ENCODE measurements at regions not wholly inside any gene's neighbourhood (a gene's known extent, or its start where the extent isn't known, plus 50 kb on each side); places are given as distances from the start of the nearest gene placed in this dataset.
"Not testable (repeated sequence)": the region's sequence is repeated elsewhere in the genome, so short reads cannot be mapped to it uniquely, and the experiment has no call there.

DNA sequence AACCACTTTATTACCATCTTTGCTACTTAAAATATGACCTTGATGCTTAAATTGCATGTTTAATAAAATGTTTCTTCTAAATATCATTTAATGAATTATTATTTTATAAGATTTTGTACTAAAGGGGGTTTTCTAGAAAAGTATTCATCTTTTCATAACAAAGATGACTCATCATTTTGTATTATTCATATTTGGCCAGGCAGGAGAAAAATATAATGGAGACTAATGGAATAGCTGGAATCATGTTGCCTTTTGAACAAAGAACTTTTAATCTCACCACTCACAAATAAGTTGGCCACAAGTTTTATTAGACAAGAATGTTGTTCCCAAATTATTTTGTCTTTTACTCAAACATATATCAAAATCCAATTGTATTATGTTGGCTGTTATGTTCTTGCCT is 882.4 kb downstream of the DSC3 start:
- Mint-ChIP-seq H3K36me3 (no peaks in the 10 kb centered on the region), H3K4me1 (no peaks in the 10 kb centered on the region), H3K27ac (no peak overlapping the region), H3K4me3 (no peak overlapping the region), H3K9me3 (peaks cover 0 to 25% (median 7%) of the 10 kb centered on the region in 11 donors), H3K27me3 (no peaks in the 10 kb centered on the region)
- Histone ChIP-seq H3K27me3 (ENCODE audit: control insufficient read depth in 2 of 2, insufficient read depth in 2 of 2, low read length in 2 of 2) (no peaks in the 10 kb centered on the region), H3K27ac (ENCODE audit: low read depth, low read length) (no peak overlapping the region), H3K4me1 (ENCODE audit: control insufficient read depth in 2 of 2, insufficient read depth in 2 of 2, low read length in 2 of 2) (no peaks in the 10 kb centered on the region), H3K9me3 (ENCODE audit: control insufficient read depth in 2 of 3, low read length in 3 of 3) (no peaks in the 10 kb centered on the region), H3K36me3 (ENCODE audit: control insufficient read depth in 2 of 3, insufficient read depth in 3 of 3, low read length in 3 of 3) (no peaks in the 10 kb centered on the region), H3K4me3 (ENCODE audit: low read length) (no peak overlapping the region)
- intact Hi-C loops (cut with micrococcal nuclease), result no loop called here
- ATAC-seq (no peak), DNase-seq (no peak)
- ChIA-PET POLR2A (no interaction called here), CTCF (no interaction called here)

DNA sequence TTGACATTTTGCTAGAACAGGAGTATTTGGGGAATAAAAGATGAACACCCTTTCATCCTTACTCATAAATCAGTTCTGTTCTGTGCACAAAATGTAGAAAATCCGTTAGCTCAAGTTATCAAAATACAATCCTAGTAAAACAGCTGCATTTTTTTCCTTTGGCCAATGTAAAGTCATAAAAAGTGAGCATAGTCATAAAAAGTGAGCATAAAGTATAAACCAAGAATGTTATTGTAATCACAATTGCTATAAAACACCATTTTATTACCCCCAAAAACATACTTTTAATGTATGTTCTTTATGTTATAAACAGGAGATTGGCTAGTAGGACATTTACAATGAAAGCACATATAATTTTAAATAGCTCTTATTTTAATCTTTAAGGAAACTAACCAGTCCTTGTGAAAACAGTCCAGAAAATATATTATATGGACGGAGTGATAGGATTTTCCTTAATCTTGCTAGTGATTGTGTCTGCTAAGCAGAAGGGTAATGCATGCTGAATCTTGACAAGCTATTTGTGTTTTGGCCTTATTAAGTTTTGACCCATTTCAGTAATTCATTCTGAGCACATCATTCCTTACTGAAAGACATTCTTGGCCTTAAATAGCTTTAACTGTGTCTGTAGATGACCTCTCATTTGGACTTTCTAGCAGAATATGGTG is 891.8 kb downstream of the DSC3 start:
- no peaks in the 10 kb centered on the region for H3K36me3 ChIP-seq (ENCODE audit: control insufficient read depth in 2 of 3, insufficient read depth in 3 of 3, low read length in 3 of 3)
- peaks cover 0 to 22% (median 5%) of the 10 kb centered on the region in 11 donors for H3K9me3 Mint-ChIP-seq
- H3K27me3 ChIP-seq (ENCODE audit: control insufficient read depth in 2 of 2, insufficient read depth in 2 of 2, low read length in 2 of 2), result no peaks in the 10 kb centered on the region
- intact Hi-C loops (cut with micrococcal nuclease), result no loop called here
- H3K27me3 Mint-ChIP-seq, result no peaks in the 10 kb centered on the region
- no peak overlapping the region for H3K4me3 ChIP-seq (ENCODE audit: low read length)
- ChIA-PET POLR2A (no interaction called here), CTCF (no interaction called here)
- no peaks in the 10 kb centered on the region for H3K36me3 Mint-ChIP-seq
- no peak overlapping the region for H3K27ac ChIP-seq (ENCODE audit: low read depth, low read length)
- H3K4me3 Mint-ChIP-seq, result no peak overlapping the region
- DNase-seq, result no peak
- no peak overlapping the region for H3K27ac Mint-ChIP-seq
- ATAC-seq, result no peak
- H3K4me1 Mint-ChIP-seq, result no peaks in the 10 kb centered on the region
- no peaks in the 10 kb centered on the region for H3K4me1 ChIP-seq (ENCODE audit: control insufficient read depth in 2 of 2, insufficient read depth in 2 of 2, low read length in 2 of 2)
- H3K9me3 ChIP-seq (ENCODE audit: control insufficient read depth in 2 of 3, low read length in 3 of 3), result peaks cover 0 to 4% (median 0%) of the 10 kb centered on the region in 3 experiments

- POLR2A ChIA-PET, result no interaction called here
- no peaks in the 10 kb centered on the region for H3K36me3 Mint-ChIP-seq
- peaks cover 0 to 29% (median 7%) of the 10 kb centered on the region in 11 donors for H3K9me3 Mint-ChIP-seq
- H3K27ac Mint-ChIP-seq, result no peak overlapping the region
- no peak overlapping the region for H3K4me3 Mint-ChIP-seq
- no peak for ATAC-seq
- no peaks in the 10 kb centered on the region for H3K36me3 ChIP-seq (ENCODE audit: control insufficient read depth in 2 of 3, insufficient read depth in 3 of 3, low read length in 3 of 3)
- no peaks in the 10 kb centered on the region for H3K4me1 Mint-ChIP-seq
- no peak for DNase-seq
- H3K27ac ChIP-seq (ENCODE audit: low read depth, low read length), result no peak overlapping the region
- H3K27me3 ChIP-seq (ENCODE audit: control insufficient read depth in 2 of 2, insufficient read depth in 2 of 2, low read length in 2 of 2), result no peaks in the 10 kb centered on the region
- CTCF ChIA-PET, result no interaction called here
- H3K9me3 ChIP-seq (ENCODE audit: control insufficient read depth in 2 of 3, low read length in 3 of 3), result peaks cover 0 to 4% (median 0%) of the 10 kb centered on the region in 3 experiments
- H3K4me1 ChIP-seq (ENCODE audit: control insufficient read depth in 2 of 2, insufficient read depth in 2 of 2, low read length in 2 of 2), result no peaks in the 10 kb centered on the region
- H3K27me3 Mint-ChIP-seq, result no peaks in the 10 kb centered on the region
- intact Hi-C loops (cut with micrococcal nuclease), result no loop called here
- H3K4me3 ChIP-seq (ENCODE audit: low read length), result no peak overlapping the region
These were observed 893.0 kb downstream of the DSC3 start for GRCh38 chr18:30149585-30149984.

GRCh38 chr18:30142870-30143269 is 899.7 kb downstream of the DSC3 start:
- H3K36me3 ChIP-seq (ENCODE audit: control insufficient read depth in 2 of 3, insufficient read depth in 3 of 3, low read length in 3 of 3), result no peaks in the 10 kb centered on the region
- H3K27me3 ChIP-seq (ENCODE audit: control insufficient read depth in 2 of 2, insufficient read depth in 2 of 2, low read length in 2 of 2), result no peaks in the 10 kb centered on the region
- CTCF ChIA-PET, result no interaction called here
- peaks cover 0 to 2% (median 0%) of the 10 kb centered on the region in 7 donors for H3K4me1 Mint-ChIP-seq
- ATAC-seq, result no peak
- intact Hi-C loops (cut with micrococcal nuclease), result no loop called here
- POLR2A ChIA-PET, result no interaction called here
- H3K9me3 Mint-ChIP-seq, result peaks cover 4 to 26% (median 12%) of the 10 kb centered on the region in 11 donors
- peaks cover 0 to 3% (median 0%) of the 10 kb centered on the region in 5 donors for H3K36me3 Mint-ChIP-seq
- H3K27me3 Mint-ChIP-seq, result no peaks in the 10 kb centered on the region
- no peak overlapping the region for H3K27ac Mint-ChIP-seq
- no peaks in the 10 kb centered on the region for H3K9me3 ChIP-seq (ENCODE audit: control insufficient read depth in 2 of 3, low read length in 3 of 3)
- no peak overlapping the region for H3K4me3 ChIP-seq (ENCODE audit: low read length)
- DNase-seq, result no peak
- H3K4me1 ChIP-seq (ENCODE audit: control insufficient read depth in 2 of 2, insufficient read depth in 2 of 2, low read length in 2 of 2), result no peaks in the 10 kb centered on the region
- no peak overlapping the region for H3K4me3 Mint-ChIP-seq
- no peak overlapping the region for H3K27ac ChIP-seq (ENCODE audit: low read depth, low read length)

- POLR2A ChIA-PET, result no interaction called here
- intact Hi-C loops (cut with micrococcal nuclease), result no loop called here
- H3K27ac ChIP-seq (ENCODE audit: low read depth, low read length), result no peak overlapping the region
- H3K27me3 ChIP-seq (ENCODE audit: control insufficient read depth in 2 of 2, insufficient read depth in 2 of 2, low read length in 2 of 2), result no peaks in the 10 kb centered on the region
- peaks cover 3 to 23% (median 12%) of the 10 kb centered on the region in 11 donors for H3K9me3 Mint-ChIP-seq
- no peak overlapping the region for H3K27ac Mint-ChIP-seq
- DNase-seq, result no peak
- H3K36me3 ChIP-seq (ENCODE audit: control insufficient read depth in 2 of 3, insufficient read depth in 3 of 3, low read length in 3 of 3), result no peaks in the 10 kb centered on the region
- no peaks in the 10 kb centered on the region for H3K4me1 ChIP-seq (ENCODE audit: control insufficient read depth in 2 of 2, insufficient read depth in 2 of 2, low read length in 2 of 2)
- CTCF ChIA-PET, result no interaction called here
- H3K4me1 Mint-ChIP-seq, result peaks cover 0 to 2% (median 0%) of the 10 kb centered on the region in 7 donors
- H3K4me3 Mint-ChIP-seq, result no peak overlapping the region
- H3K4me3 ChIP-seq (ENCODE audit: low read length), result no peak overlapping the region
- peaks cover 0 to 3% (median 0%) of the 10 kb centered on the region in 5 donors for H3K36me3 Mint-ChIP-seq
- H3K27me3 Mint-ChIP-seq, result no peaks in the 10 kb centered on the region
- ATAC-seq, result no peak
- H3K9me3 ChIP-seq (ENCODE audit: control insufficient read depth in 2 of 3, low read length in 3 of 3), result no peaks in the 10 kb centered on the region
These were observed 900.3 kb downstream of the DSC3 start for GRCh38 chr18:30142248-30142647.

- H3K4me3 Mint-ChIP-seq; H3K9me3 ChIP-seq (ENCODE audit: control insufficient read depth in 2 of 3, low read length in 3 of 3); H3K27ac ChIP-seq (ENCODE audit: low read depth, low read length); H3K27me3 ChIP-seq (ENCODE audit: control insufficient read depth in 2 of 2, insufficient read depth in 2 of 2, low read length in 2 of 2); intact Hi-C loops (cut with micrococcal nuclease); H3K36me3 ChIP-seq (ENCODE audit: control insufficient read depth in 2 of 3, insufficient read depth in 3 of 3, low read length in 3 of 3); DNase-seq; H3K4me1 ChIP-seq (ENCODE audit: control insufficient read depth in 2 of 2, insufficient read depth in 2 of 2, low read length in 2 of 2); H3K4me1 Mint-ChIP-seq; CTCF ChIA-PET; H3K27ac Mint-ChIP-seq; POLR2A ChIA-PET; ATAC-seq; H3K27me3 Mint-ChIP-seq; H3K36me3 Mint-ChIP-seq; H3K4me3 ChIP-seq (ENCODE audit: low read length): not testable (repeated sequence)
- H3K9me3 Mint-ChIP-seq, result peaks cover 3 to 23% (median 12%) of the 10 kb centered on the region in 11 donors
These were observed 901.0 kb downstream of the DSC3 start for GRCh38 chr18:30141506-30141905.

- Mint-ChIP-seq H3K4me1 (peaks cover 0 to 2% (median 0%) of the 10 kb centered on the region in 7 donors), H3K27ac (no peak overlapping the region), H3K36me3 (peaks cover 0 to 3% (median 0%) of the 10 kb centered on the region in 5 donors), H3K27me3 (no peaks in the 10 kb centered on the region), H3K4me3 (no peak overlapping the region), H3K9me3 (peaks cover 3 to 23% (median 13%) of the 10 kb centered on the region in 11 donors)
- H3K36me3 ChIP-seq (ENCODE audit: control insufficient read depth in 2 of 3, insufficient read depth in 3 of 3, low read length in 3 of 3), result no peaks in the 10 kb centered on the region
- no peak overlapping the region for H3K27ac ChIP-seq (ENCODE audit: low read depth, low read length)
- POLR2A ChIA-PET, result no interaction called here
- DNase-seq (no peak), ATAC-seq (no peak)
- H3K9me3 ChIP-seq (ENCODE audit: control insufficient read depth in 2 of 3, low read length in 3 of 3), result no peaks in the 10 kb centered on the region
- H3K4me3 ChIP-seq (ENCODE audit: low read length), result no peak overlapping the region
- CTCF ChIA-PET, result no interaction called here
- no peaks in the 10 kb centered on the region for H3K27me3 ChIP-seq (ENCODE audit: control insufficient read depth in 2 of 2, insufficient read depth in 2 of 2, low read length in 2 of 2)
- intact Hi-C loops (cut with micrococcal nuclease), result no loop called here
- no peaks in the 10 kb centered on the region for H3K4me1 ChIP-seq (ENCODE audit: control insufficient read depth in 2 of 2, insufficient read depth in 2 of 2, low read length in 2 of 2)
These were observed 902.8 kb downstream of the DSC3 start for GRCh38 chr18:30139631-30140287.

Data from naive thymus-derived CD4-positive, alpha-beta T cell (primary cell).